ENCODE measurements at regions not wholly inside any gene's neighbourhood (a gene's known extent, or its start where the extent isn't known, plus 50 kb on each side); places are given as distances from the start of the nearest gene placed in this dataset.

DNA sequence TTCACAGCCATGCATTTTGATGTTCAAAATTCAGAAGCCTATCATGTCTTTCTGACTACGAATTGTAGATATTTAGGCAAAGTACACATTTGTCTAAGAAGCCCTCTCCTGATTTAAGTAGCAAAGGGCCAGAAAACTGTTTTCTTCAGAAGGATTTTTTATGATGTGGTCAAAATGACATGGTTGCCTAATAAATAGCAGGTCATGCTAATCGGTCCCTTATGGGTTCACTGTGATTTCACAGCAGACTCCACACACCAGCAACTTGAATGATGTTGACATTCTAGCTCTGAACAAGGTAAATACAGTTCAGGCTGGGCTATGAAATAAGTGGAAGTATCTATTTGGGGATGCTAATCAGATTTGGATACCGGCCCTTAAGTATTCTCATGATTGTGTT is 178.7 kb upstream of the DPYD start:
- no peak for TF ChIP-seq EZH2 (IDR thresholded peaks at IDR 0.05; ENCODE audit: borderline replicate concordance, low read depth, low read length, poor library complexity, severe bottlenecking)
- no peak for TF ChIP-seq CTCF (conservative IDR thresholded peaks at IDR 0.05; ENCODE audit: low read depth, low read length)

Data from A673 (cell line).